ENCODE measurements at regions not wholly inside any gene's neighbourhood (a gene's known extent, or its start where the extent isn't known, plus 50 kb on each side); places are given as distances from the start of the nearest gene placed in this dataset.

- TF ChIP-seq CTCF (IDR thresholded peaks at IDR 0.05; ENCODE audit: low read depth, low read length, poor library complexity, severe bottlenecking): no peak
- TF ChIP-seq EZH2phosphoT487 (IDR thresholded peaks at IDR 0.05; ENCODE audit: borderline replicate concordance, low read length): no peak
Measured at GRCh38 chr16:80330803-80331202, 210.0 kb upstream of the DYNLRB2 start.

All from DOHH2 (cell line).